H1 (cell line): ENCODE measurements at regions not wholly inside any gene's neighbourhood (a gene's known extent, or its start where the extent isn't known, plus 50 kb on each side); places are given as distances from the start of the nearest gene placed in this dataset.

Experiments used
- CBX8 ChIP-seq: fragments of 300-800, 300-1000 bp; sonication (generic); IDR thresholded peaks from 2 replicates; pipeline ENCODE4 v1.7.1; 2016; ENCODE audit warnings: low read depth, low read length, borderline replicate concordance
- CTBP2 ChIP-seq: IDR thresholded peaks from 2 replicates; pipeline ENCODE4 v1.7.0; 2011; ENCODE audit warnings: borderline replicate concordance, mild to moderate bottlenecking, moderate library complexity, mixed read lengths, low read length; ENCODE audit not compliant: insufficient read depth, insufficient read length
- MAFK ChIP-seq: IDR thresholded peaks from 2 replicates; pipeline ENCODE4 v1.6.1; 2012; ENCODE audit warnings: low read depth, mild to moderate bottlenecking, improper control_type of control experiment, low read length
- POLR2AphosphoS5 ChIP-seq: IDR thresholded peaks from 2 replicates; pipeline ENCODE4 v1.6.1; 2011; ENCODE audit warnings: low read depth, low read length
- SIN3A ChIP-seq, 2 experiments: IDR thresholded peaks in 1 of 2; conservative IDR thresholded peaks in 1 of 2; 2 replicates each; pipeline ENCODE4 v1.6.1; 2011 to 2012; ENCODE audit warnings: low read length in 2 of 2, improper control_type of control experiment in 1 of 2, low read depth in 1 of 2, mild to moderate bottlenecking in 1 of 2
- TAF7 ChIP-seq: optimal IDR thresholded peaks from 2 replicates; pipeline ENCODE3; 2011; ENCODE audit warnings: low read depth, mild to moderate bottlenecking, inconsistent platforms, low read length, moderate library complexity, borderline replicate concordance
- TF ChIP-seq, protein P1 (sequence below): IDR thresholded peaks from 2 replicates; pipeline ENCODE4 v1.6.1; 2011; ENCODE audit warnings: low read depth, mild to moderate bottlenecking, low read length; ENCODE audit not compliant: insufficient read depth

DNA sequence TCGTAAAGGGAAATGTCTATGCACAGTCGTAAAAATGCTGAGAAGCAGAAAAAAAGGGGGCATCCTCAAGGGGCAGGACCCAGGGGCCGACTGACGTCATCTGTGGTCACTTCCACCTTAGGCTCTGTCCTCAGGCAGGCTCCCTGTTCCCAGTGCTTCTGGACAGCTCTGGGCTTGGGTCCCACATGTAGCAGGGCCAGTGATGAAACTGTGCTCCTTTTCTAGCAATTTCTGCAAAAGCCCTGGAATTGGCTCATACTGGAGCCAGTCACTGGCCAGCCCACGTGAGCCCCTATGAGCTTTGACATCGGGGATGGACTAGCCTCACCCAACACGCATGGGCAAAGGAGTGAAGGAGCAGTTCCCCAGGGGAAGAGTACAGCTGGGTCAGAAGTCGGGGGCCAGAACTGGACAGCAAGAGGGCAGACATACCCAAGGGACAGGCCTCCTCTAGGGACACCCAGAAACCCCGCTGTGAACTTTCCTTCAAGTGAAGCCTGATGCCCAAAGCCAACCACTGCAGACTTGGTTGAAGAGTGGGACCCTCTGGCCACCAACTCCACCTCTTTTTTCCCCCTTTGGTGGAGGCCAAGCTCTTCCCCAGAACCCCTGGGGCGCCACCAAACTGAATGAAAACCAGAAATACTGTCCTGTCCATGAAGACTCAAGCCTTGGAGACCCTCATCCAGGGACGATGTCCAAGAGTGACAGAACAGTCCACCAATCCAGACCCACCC lies 1349.0 kb downstream of the BRD1 start (continued):
- TF ChIP-seq, protein P1, sequence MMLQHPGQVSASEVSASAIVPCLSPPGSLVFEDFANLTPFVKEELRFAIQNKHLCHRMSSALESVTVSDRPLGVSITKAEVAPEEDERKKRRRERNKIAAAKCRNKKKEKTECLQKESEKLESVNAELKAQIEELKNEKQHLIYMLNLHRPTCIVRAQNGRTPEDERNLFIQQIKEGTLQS, result no peak
- TF ChIP-seq SIN3A (conservative IDR thresholded peaks at IDR 0.05 in 1 of 2, IDR thresholded peaks at IDR 0.05 in 1 of 2; ENCODE audit: low read depth in 1 of 2, low read length in 2 of 2) (no peak), POLR2AphosphoS5 (no peak), CTBP2 (no peak), MAFK (no peak), CBX8 (no peak), TAF7 (no peak)
